Heart left ventricle (tissue), 13 donors: ENCODE measurements at regions not wholly inside any gene's neighbourhood (a gene's known extent, or its start where the extent isn't known, plus 50 kb on each side); places are given as distances from the start of the nearest gene placed in this dataset.

Source experiments
- CTCF ChIP-seq, 12 donors: fragments of 200-600 bp; sonication (generic) in 4 of 12; IDR thresholded peaks; one replicate each; pipeline versions ENCODE4 v1.5.0 to v1.8.0; 2018 to 2022; ENCODE audit warnings: antibody characterized with exemption in 12 of 12, mild to moderate bottlenecking in 5 of 12
- POLR2A ChIP-seq, 2 donors: fragments of 450-650 bp; IDR thresholded peaks; one replicate each; pipeline ENCODE4 v1.6.1; 2017; ENCODE audit warnings: antibody characterized with exemption in 2 of 2, mild to moderate bottlenecking in 2 of 2, moderate library complexity in 2 of 2
- donor health status: ischemic (EF 13 %, LVEDD 7.1; RV severe dilation, severe dysfunction).
- donor health status: DM: no; HTN: yes; CAD: no.
- donor health status: DM: no; HTN: no; CAD: no.
- donor health status: ischemic (EF 25% LVEDD 6.9; RV normal size, moderate dysfunction).
- donor health status: ischemic (EF 25% LVEDD 5.7; RV mildly dilated, moderate dysfunction).
- donor health status: ischemic (EF 35%, LVEDD 5.7; RV mildly dilated, moderate dysfunction).
- donor health status: nonischemic (EF 11% LVEDD 7.7; RV severe dilation, severe dysfunction).
- donor health status: DM: yes; HTN: yes; CAD: no.
- donor health status: PGD.
- donor health status: ischemic (EF 29% LVEDD 5.4; RV normal size, mild dysfunction).
- donor health status: nonischemic (EF 23%, LVEDD 6.1; RV moderate dilation, normal function).

GRCh38 chr1:97999320-97999719, 78.5 kb upstream of the DPYD start:
- TF ChIP-seq CTCF (IDR thresholded peaks at IDR 0.05) (no peak), POLR2A (IDR thresholded peaks at IDR 0.05) (no peak)
